HG02885 (cell line): ENCODE measurements at regions not wholly inside any gene's neighbourhood (a gene's known extent, or its start where the extent isn't known, plus 50 kb on each side); places are given as distances from the start of the nearest gene placed in this dataset.

Experiments used
- ATAC-seq: cut with Tn5 transposase; IDR thresholded peaks from one replicate; pipeline ENCODE4 v1.9.1; 2021; ENCODE audit warnings: mild to moderate bottlenecking; ENCODE audit not compliant: unreplicated experiment, poor library complexity

- ATAC-seq, result no peak
Observed at GRCh38 chr13:71115301-71115700, 751.7 kb downstream of the DACH1 start.

- ATAC-seq, result no peak
Observed at GRCh38 chr13:71096421-71096820, 770.6 kb downstream of the DACH1 start.

- no peak for ATAC-seq
Observed at GRCh38 chr13:71090990-71091389, 776.0 kb downstream of the DACH1 start.

GRCh38 chr13:71089056-71089455 is 777.9 kb downstream of the DACH1 start:
- no peak for ATAC-seq

- ATAC-seq, result no peak
Observed at GRCh38 chr13:71087432-71087831, 779.6 kb downstream of the DACH1 start.

- no peak for ATAC-seq
Observed at GRCh38 chr13:71087006-71087405, 780.0 kb downstream of the DACH1 start.

GRCh38 chr13:71082631-71083030 is 784.4 kb downstream of the DACH1 start:
- no peak for ATAC-seq

- no peak for ATAC-seq
Observed at GRCh38 chr13:71079638-71080037, 787.4 kb downstream of the DACH1 start.

GRCh38 chr13:71068041-71068440 is 799.0 kb downstream of the DACH1 start:
- ATAC-seq, result no peak

- ATAC-seq, result no peak
Observed at GRCh38 chr13:71067165-71067815, 799.7 kb downstream of the DACH1 start.

GRCh38 chr13:71056581-71056980 is 810.4 kb downstream of the DACH1 start:
- ATAC-seq, result peak; percentile 54

GRCh38 chr13:71055644-71056043 is 811.4 kb downstream of the DACH1 start:
- ATAC-seq, result no peak

GRCh38 chr13:71055047-71055446 is 812.0 kb downstream of the DACH1 start:
- ATAC-seq, result no peak

- ATAC-seq, result peak; percentile 81
Observed at GRCh38 chr13:71054358-71054757, 812.6 kb downstream of the DACH1 start.

- ATAC-seq, result no peak
Observed at GRCh38 chr13:71051573-71051972, 815.4 kb downstream of the DACH1 start.

GRCh38 chr13:71046360-71047079 is 820.5 kb downstream of the DACH1 start:
- no peak for ATAC-seq

- no peak for ATAC-seq
Observed at GRCh38 chr13:71045101-71045500, 821.9 kb downstream of the DACH1 start.

- ATAC-seq, result no peak
Observed at GRCh38 chr13:71039440-71039839, 827.6 kb downstream of the DACH1 start.

GRCh38 chr13:71034018-71034417 is 833.0 kb downstream of the DACH1 start:
- ATAC-seq, result no peak

GRCh38 chr13:71033026-71033425 is 834.0 kb downstream of the DACH1 start:
- ATAC-seq, result no peak

GRCh38 chr13:71030784-71031183 is 836.2 kb downstream of the DACH1 start:
- ATAC-seq, result no peak

GRCh38 chr13:71028884-71029283 is 838.1 kb downstream of the DACH1 start:
- ATAC-seq, result no peak
